Tibial nerve (tissue), 4 donors: ENCODE measurements at regions not wholly inside any gene's neighbourhood (a gene's known extent, or its start where the extent isn't known, plus 50 kb on each side); places are given as distances from the start of the nearest gene placed in this dataset.
"Not testable (repeated sequence)": the region's sequence is repeated elsewhere in the genome, so short reads cannot be mapped to it uniquely, and the experiment has no call there.

ENCODE experiments used
- DNase-seq, 2 donors: peaks; one replicate each; pipeline ENCODE4 v3.0.0-alpha.2; 2019; ENCODE audit warnings: low spot score in 2 of 2
- H3K27ac ChIP-seq, 4 donors: fragments of 200-600 bp; sonication (generic) in 3 of 4; one replicate each; pipeline ENCODE4 v1.5.1; 2017 to 2019; ENCODE audit warnings: mild to moderate bottlenecking in 1 of 4
- H3K27me3 ChIP-seq, 2 donors: fragments of 200-600 bp; sonication (generic) in 1 of 2; one replicate each; pipeline versions ENCODE4 v1.5.1 to v1.6.0; 2017 to 2019
- H3K36me3 ChIP-seq, 3 donors: fragments of 200-600 bp; sonication (generic); one replicate each; pipeline ENCODE4 v1.5.1; 2018 to 2019
- H3K4me1 ChIP-seq, 4 donors: fragments of 200-600 bp; sonication (generic) in 3 of 4; one replicate each; pipeline ENCODE4 v1.5.1; 2017 to 2019
- H3K4me3 ChIP-seq, 4 donors: fragments of 200-600 bp; sonication (generic) in 3 of 4; one replicate each; pipeline ENCODE4 v1.5.1; 2017 to 2019; ENCODE audit warnings: mild to moderate bottlenecking in 1 of 4, moderate library complexity in 1 of 4
- H3K9me3 ChIP-seq, 4 donors: fragments of 200-600 bp; sonication (generic) in 3 of 4; one replicate each; pipeline ENCODE4 v1.5.1; 2017 to 2019
- CTCF ChIP-seq, 5 experiments: fragments of 200-600 bp in 3 of 5; fragments of 450-650 bp in 2 of 5; sonication (generic) in 3 of 5; IDR thresholded peaks; one replicate each; pipeline ENCODE4 v1.5.1; 2016 to 2019; ENCODE audit warnings: antibody characterized with exemption in 5 of 5, mild to moderate bottlenecking in 3 of 5, moderate library complexity in 2 of 5
- EP300 ChIP-seq, 2 donors: sonication (generic); formaldehyde crosslinking; IDR thresholded peaks; one replicate each; pipeline ENCODE4 v1.6.1; 2017; ENCODE audit warnings: antibody characterized with exemption in 2 of 2, mild to moderate bottlenecking in 1 of 2
- POLR2A ChIP-seq, 2 donors: fragments of 450-650 bp; IDR thresholded peaks; one replicate each; pipeline ENCODE4 v1.6.1; 2017; ENCODE audit warnings: antibody characterized with exemption in 2 of 2, mild to moderate bottlenecking in 2 of 2, moderate library complexity in 2 of 2
- WGBS, 2 donors: methylation state at CpG; one replicate each; pipeline ENCODE4 v1.1.5; 2018; 5-methylcytosine and 5-hydroxymethylcytosine counted together

DNA sequence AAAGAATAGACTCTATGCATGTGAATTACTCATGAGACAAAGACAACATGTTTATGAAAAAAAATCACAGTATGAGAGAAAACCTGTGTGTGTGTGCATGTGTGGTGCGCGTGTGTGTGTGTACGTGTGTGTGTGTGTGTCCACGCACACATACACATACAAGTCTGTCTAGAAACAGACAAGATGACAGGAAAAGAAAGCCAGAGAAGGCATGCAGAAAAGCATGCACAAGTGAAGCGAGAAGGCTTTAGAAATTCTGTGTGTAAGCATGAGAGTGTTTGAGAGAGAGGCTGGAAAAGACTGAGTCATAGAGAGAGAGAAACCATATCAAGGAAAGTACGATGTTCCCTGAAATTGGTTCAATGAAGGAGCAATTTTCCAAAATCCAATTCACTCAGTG, 566.4 kb upstream of the C16orf82 start:
- WGBS, 2 donors = 82 to 83% methylated on average over 6 of the region's 6 CpGs
- H3K4me1 ChIP-seq = no peaks in the 10 kb centered on the region
- TF ChIP-seq EP300 (IDR thresholded peaks at IDR 0.05) (no peak), POLR2A (IDR thresholded peaks at IDR 0.05) (no peak), CTCF (IDR thresholded peaks at IDR 0.05) (no peak)
- DNase-seq = no peak
- H3K27ac ChIP-seq = no peak overlapping the region
- H3K27me3 ChIP-seq = no peaks in the 10 kb centered on the region
- no peaks in the 10 kb centered on the region for H3K36me3 ChIP-seq
- no peaks in the 10 kb centered on the region for H3K9me3 ChIP-seq
- H3K4me3 ChIP-seq = no peak overlapping the region

- Histone ChIP-seq H3K27me3 (no peaks in the 10 kb centered on the region), H3K4me3 (no peak overlapping the region), H3K4me1 (no peaks in the 10 kb centered on the region), H3K36me3 (no peaks in the 10 kb centered on the region), H3K27ac (no peak overlapping the region), H3K9me3 (no peaks in the 10 kb centered on the region)
- TF ChIP-seq EP300 (IDR thresholded peaks at IDR 0.05) (no peak), POLR2A (IDR thresholded peaks at IDR 0.05) (no peak), CTCF (IDR thresholded peaks at IDR 0.05) (no peak)
- no peak for DNase-seq
These were observed 561.2 kb upstream of the C16orf82 start for GRCh38 chr16:26505496-26505895.

GRCh38 chr16:26508946-26509345, 557.8 kb upstream of the C16orf82 start:
- H3K27me3 ChIP-seq, H3K27ac ChIP-seq, H3K9me3 ChIP-seq, DNase-seq, H3K4me1 ChIP-seq, H3K36me3 ChIP-seq, H3K4me3 ChIP-seq: not testable (repeated sequence)
- 86 to 87% methylated on average over 4 of the region's 4 CpGs for WGBS, 2 donors

DNA sequence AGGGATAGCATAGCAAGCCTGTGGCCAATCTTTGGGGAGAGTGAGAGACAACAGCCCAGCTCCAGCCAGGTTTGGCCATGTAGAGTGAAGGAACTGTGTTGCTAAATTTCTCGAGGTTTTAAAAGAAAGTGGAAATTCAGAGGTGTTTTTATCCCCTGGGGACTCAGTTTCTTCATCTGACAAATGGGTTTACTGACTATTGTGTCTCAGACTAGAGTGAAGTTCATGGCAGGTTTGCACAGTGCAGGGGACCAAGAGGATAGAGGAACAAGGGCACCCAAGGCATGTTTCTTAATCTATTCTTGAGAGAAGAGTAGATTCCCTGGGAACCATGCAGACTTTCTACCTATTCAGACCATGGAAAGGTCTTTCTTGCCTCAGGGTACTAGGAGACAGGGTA, 555.8 kb upstream of the C16orf82 start:
- TF ChIP-seq POLR2A (IDR thresholded peaks at IDR 0.05) (no peak), CTCF (IDR thresholded peaks at IDR 0.05) (no peak), EP300 (IDR thresholded peaks at IDR 0.05) (no peak)
- Histone ChIP-seq H3K27ac (no peak overlapping the region), H3K4me3 (no peak overlapping the region), H3K36me3 (no peaks in the 10 kb centered on the region), H3K27me3 (no peaks in the 10 kb centered on the region), H3K4me1 (no peaks in the 10 kb centered on the region), H3K9me3 (no peaks in the 10 kb centered on the region)
- no peak for DNase-seq
- 64 to 70% methylated on average over 1 of the region's 1 CpG for WGBS, 2 donors

GRCh38 chr16:26511463-26511862, 555.3 kb upstream of the C16orf82 start:
- Histone ChIP-seq H3K4me3 (no peak overlapping the region), H3K27ac (no peak overlapping the region), H3K9me3 (no peaks in the 10 kb centered on the region), H3K36me3 (no peaks in the 10 kb centered on the region), H3K27me3 (no peaks in the 10 kb centered on the region), H3K4me1 (no peaks in the 10 kb centered on the region)
- WGBS, 2 donors = 60 to 76% methylated on average over 6 of the region's 6 CpGs
- TF ChIP-seq POLR2A (IDR thresholded peaks at IDR 0.05) (no peak), CTCF (IDR thresholded peaks at IDR 0.05) (no peak), EP300 (IDR thresholded peaks at IDR 0.05) (no peak)
- DNase-seq = no peak

- Histone ChIP-seq H3K36me3 (no peaks in the 10 kb centered on the region), H3K4me1 (no peaks in the 10 kb centered on the region), H3K4me3 (no peak overlapping the region), H3K27ac (no peak overlapping the region), H3K9me3 (no peaks in the 10 kb centered on the region), H3K27me3 (no peaks in the 10 kb centered on the region)
- WGBS, 2 donors = 79 to 99% methylated on average over 4 of the region's 4 CpGs
- DNase-seq = no peak
- TF ChIP-seq CTCF (IDR thresholded peaks at IDR 0.05) (no peak), POLR2A (IDR thresholded peaks at IDR 0.05) (no peak), EP300 (IDR thresholded peaks at IDR 0.05) (no peak)
These were observed 545.1 kb upstream of the C16orf82 start for GRCh38 chr16:26521626-26522025.
